ENCODE measurements at regions not wholly inside any gene's neighbourhood (a gene's known extent, or its start where the extent isn't known, plus 50 kb on each side); places are given as distances from the start of the nearest gene placed in this dataset.
"Not testable (repeated sequence)": the region's sequence is repeated elsewhere in the genome, so short reads cannot be mapped to it uniquely, and the experiment has no call there.

DNA sequence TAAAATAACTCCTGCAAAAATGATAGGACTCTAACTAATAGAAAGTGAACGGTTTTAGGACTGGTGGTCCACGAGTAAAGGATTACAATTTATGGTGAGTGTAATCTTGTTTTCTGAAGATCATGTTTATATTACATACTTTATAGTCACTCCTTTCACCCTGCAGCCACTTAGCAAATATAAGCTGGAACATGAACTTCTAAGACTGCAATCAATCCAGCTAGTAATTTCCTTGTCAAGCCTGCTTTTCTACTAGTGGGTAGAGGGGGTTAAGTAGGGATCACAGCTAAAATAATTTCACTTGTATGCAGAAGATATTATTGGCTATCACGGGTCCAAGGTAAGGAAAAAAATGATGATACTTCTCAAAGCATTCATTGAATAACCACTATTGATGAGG is 125.5 kb upstream of the NETO1 start:
- Mint-ChIP-seq H3K27me3 (ENCODE audit: low read depth) (no peaks in the 10 kb centered on the region), H3K4me3 (no peak overlapping the region), H3K36me3 (ENCODE audit: low read depth) (no peaks in the 10 kb centered on the region), H3K4me1 (no peaks in the 10 kb centered on the region), H3K9me3 (peaks cover 3% of the 10 kb centered on the region), H3K27ac (no peak overlapping the region)
- TF ChIP-seq, protein P1, sequence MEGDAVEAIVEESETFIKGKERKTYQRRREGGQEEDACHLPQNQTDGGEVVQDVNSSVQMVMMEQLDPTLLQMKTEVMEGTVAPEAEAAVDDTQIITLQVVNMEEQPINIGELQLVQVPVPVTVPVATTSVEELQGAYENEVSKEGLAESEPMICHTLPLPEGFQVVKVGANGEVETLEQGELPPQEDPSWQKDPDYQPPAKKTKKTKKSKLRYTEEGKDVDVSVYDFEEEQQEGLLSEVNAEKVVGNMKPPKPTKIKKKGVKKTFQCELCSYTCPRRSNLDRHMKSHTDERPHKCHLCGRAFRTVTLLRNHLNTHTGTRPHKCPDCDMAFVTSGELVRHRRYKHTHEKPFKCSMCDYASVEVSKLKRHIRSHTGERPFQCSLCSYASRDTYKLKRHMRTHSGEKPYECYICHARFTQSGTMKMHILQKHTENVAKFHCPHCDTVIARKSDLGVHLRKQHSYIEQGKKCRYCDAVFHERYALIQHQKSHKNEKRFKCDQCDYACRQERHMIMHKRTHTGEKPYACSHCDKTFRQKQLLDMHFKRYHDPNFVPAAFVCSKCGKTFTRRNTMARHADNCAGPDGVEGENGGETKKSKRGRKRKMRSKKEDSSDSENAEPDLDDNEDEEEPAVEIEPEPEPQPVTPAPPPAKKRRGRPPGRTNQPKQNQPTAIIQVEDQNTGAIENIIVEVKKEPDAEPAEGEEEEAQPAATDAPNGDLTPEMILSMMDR (IDR thresholded peaks at IDR 0.05; ENCODE audit: unreplicated experiment in 3 of 3), result no peak

DNA sequence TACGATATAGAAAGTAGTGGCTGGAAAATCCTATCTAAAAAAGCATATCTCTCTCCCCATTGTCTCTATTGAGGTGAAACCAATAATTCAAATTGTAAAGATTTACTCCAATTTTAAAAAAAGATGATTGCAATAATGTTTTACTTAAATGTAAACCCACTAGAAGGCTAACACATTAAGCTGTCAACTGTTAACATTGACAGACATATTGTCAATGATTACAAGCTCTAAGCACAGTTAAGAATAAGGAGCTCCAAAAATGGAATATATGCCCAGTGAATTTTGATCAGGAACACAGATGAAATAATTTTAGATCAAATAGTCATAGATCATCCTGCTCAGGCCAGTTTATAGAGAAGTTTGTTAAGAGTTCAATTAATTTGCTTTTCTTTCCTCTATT is 123.6 kb upstream of the NETO1 start:
- TF ChIP-seq, protein P1 (IDR thresholded peaks at IDR 0.05; ENCODE audit: unreplicated experiment in 3 of 3), result no peak
- Mint-ChIP-seq H3K36me3 (ENCODE audit: low read depth) (no peaks in the 10 kb centered on the region), H3K9me3 (peaks cover 2% of the 10 kb centered on the region), H3K4me1 (no peaks in the 10 kb centered on the region), H3K4me3 (no peak overlapping the region), H3K27me3 (ENCODE audit: low read depth) (no peaks in the 10 kb centered on the region), H3K27ac (no peak overlapping the region)

DNA sequence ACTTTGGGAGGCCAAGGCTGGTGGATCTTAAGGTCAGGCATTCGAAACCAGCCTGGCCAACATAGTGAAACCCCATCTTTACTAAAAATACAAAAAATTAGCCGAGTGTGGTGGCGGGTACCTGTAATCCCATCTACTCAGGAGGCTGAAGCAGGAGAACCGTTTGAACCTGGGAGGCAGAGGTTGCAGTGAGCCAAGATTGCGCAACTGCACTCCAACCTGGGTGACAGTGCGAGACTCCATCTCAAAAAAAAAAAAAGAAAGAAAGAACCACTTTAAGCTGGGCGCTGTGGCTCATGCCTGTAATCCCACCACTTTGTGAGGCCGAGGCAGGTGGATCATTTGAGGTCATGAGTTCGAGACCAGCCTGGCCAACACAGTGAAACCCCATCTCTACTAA is 119.8 kb upstream of the NETO1 start:
- H3K9me3 Mint-ChIP-seq; H3K4me3 Mint-ChIP-seq; H3K27me3 Mint-ChIP-seq (ENCODE audit: low read depth); H3K27ac Mint-ChIP-seq; H3K4me1 Mint-ChIP-seq; H3K36me3 Mint-ChIP-seq (ENCODE audit: low read depth): not testable (repeated sequence)

DNA sequence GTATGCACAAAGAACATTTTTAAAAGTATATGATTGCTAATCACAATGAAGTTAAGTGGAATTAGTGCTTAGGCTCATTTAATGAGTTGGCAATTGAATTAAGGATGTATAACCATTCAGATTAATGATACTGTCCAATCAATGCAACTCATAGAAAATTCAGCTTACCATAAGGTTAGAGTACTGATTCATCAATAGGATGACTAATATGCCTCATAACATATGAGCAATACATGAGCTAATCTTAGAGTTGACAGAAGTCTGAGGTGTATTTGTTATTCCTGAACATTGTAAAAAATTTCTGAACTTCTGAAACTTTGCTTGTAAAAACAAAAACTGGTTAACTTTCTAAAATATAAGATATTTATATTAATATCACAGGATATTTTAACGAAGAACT is 118.3 kb upstream of the NETO1 start:
- peaks cover 2% of the 10 kb centered on the region for H3K9me3 Mint-ChIP-seq
- H3K4me3 Mint-ChIP-seq, result no peak overlapping the region
- H3K27ac Mint-ChIP-seq, result no peak overlapping the region
- H3K36me3 Mint-ChIP-seq (ENCODE audit: low read depth), result no peaks in the 10 kb centered on the region
- TF ChIP-seq, protein P1 (IDR thresholded peaks at IDR 0.05; ENCODE audit: unreplicated experiment in 3 of 3), result no peak
- no peaks in the 10 kb centered on the region for H3K4me1 Mint-ChIP-seq
- no peaks in the 10 kb centered on the region for H3K27me3 Mint-ChIP-seq (ENCODE audit: low read depth)

DNA sequence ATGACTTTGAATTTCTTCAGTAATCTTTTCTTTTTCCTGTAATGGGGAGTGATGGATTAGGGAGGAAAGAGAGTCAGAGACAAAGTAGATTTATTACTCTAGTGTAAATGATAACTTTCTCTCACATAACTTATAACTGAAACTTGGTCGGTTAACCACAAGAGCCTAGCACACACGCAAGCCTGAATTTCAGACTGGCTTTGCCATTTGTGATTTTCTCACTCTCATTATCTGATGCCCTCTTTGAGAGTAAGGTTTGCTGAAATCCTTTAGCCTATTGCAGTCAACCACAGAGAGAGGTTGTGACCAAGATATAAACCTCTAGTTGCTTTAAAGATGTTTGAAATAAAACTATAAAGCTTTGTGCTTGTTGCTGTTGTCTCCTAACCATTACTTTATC is 117.9 kb upstream of the NETO1 start:
- H3K36me3 Mint-ChIP-seq (ENCODE audit: low read depth), result no peaks in the 10 kb centered on the region
- H3K9me3 Mint-ChIP-seq, result peaks cover 2% of the 10 kb centered on the region
- H3K27me3 Mint-ChIP-seq (ENCODE audit: low read depth), result no peaks in the 10 kb centered on the region
- no peaks in the 10 kb centered on the region for H3K4me1 Mint-ChIP-seq
- H3K27ac Mint-ChIP-seq, result no peak overlapping the region
- no peak overlapping the region for H3K4me3 Mint-ChIP-seq
- TF ChIP-seq, protein P1 (IDR thresholded peaks at IDR 0.05; ENCODE audit: unreplicated experiment in 3 of 3), result no peak

DNA sequence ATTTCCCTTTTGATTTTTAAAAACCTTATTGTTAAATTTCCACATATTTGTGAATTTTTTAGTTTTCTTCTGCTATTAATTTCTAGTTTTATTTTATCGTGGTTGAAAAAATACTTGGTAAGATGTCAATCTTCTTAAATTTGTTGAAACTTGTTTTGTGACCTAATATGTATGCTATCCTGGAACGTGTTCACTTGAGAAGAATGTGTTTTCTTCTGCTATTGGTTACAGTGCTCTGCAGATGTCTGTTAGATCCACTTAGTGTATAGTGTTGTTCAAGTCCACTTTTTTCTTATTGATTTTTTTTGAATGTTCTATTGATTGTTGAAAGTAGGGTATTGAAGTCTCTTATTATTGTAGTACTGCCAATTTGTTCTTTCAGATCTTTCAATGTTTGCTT is 116.5 kb upstream of the NETO1 start:
- Mint-ChIP-seq H3K9me3 (peaks cover 2% of the 10 kb centered on the region), H3K4me3 (no peak overlapping the region), H3K36me3 (ENCODE audit: low read depth) (no peaks in the 10 kb centered on the region), H3K4me1 (no peaks in the 10 kb centered on the region), H3K27me3 (ENCODE audit: low read depth) (no peaks in the 10 kb centered on the region), H3K27ac (no peak overlapping the region)
- TF ChIP-seq, protein P1 (IDR thresholded peaks at IDR 0.05; ENCODE audit: unreplicated experiment in 3 of 3), result no peak

DNA sequence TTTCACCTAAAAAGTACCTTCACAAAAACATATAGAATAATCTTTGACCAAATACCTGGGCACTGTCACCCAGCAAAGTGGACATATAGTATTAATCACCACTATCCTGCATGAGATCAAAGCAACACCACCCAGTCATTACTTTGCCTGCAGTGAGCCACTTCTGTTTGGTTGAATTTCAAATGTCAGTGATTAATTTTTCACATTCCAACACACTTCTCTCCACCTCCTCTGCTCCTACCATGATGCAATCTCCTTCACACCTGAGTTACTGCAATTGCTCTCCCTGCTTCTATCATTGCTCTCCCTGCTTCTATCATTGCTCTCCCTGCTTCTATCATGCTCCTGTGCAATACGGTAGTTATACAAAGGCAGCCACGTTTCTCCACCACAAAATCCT is 106.1 kb upstream of the NETO1 start:
- TF ChIP-seq, protein P1 (IDR thresholded peaks at IDR 0.05; ENCODE audit: unreplicated experiment in 3 of 3), result no peak
- H3K27me3 Mint-ChIP-seq (ENCODE audit: low read depth), result no peaks in the 10 kb centered on the region
- H3K4me3 Mint-ChIP-seq, result no peak overlapping the region
- H3K27ac Mint-ChIP-seq, result no peak overlapping the region
- H3K4me1 Mint-ChIP-seq, result no peaks in the 10 kb centered on the region
- H3K9me3 Mint-ChIP-seq, result peaks cover 7% of the 10 kb centered on the region
- no peaks in the 10 kb centered on the region for H3K36me3 Mint-ChIP-seq (ENCODE audit: low read depth)

Measured in nephron (organoid).